ENCODE measurements at regions not wholly inside any gene's neighbourhood (a gene's known extent, or its start where the extent isn't known, plus 50 kb on each side); places are given as distances from the start of the nearest gene placed in this dataset.

DNA sequence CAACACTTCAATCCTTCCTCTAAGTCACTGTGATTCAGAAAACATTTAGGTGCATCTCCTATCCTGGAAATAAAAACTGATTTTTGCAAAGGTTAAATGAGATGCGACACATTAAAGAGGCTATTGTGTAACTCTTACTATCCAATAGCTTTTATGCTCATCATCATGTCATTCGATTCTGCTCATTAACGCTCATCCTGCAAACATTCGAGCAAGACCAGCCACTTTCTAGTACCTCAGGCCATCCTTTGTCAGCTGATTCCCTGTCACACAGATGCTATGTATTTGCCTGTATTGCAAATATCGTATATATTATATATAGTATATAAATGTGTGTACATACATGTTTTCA, 131.6 kb downstream of the TLR5 start:
- H3K79me2 ChIP-seq (ENCODE audit: low read depth), result no peaks in the 10 kb centered on the region
- no peaks in the 10 kb centered on the region for H3K27me3 ChIP-seq (ENCODE audit: insufficient read depth, low read depth)
- H3K9me3 ChIP-seq (ENCODE audit: insufficient read depth, low read depth), result no peaks in the 10 kb centered on the region
- intact Hi-C loops (cut with micrococcal nuclease; ENCODE audit: unreplicated experiment), result no loop called here
- no peak for DNase-seq
- no peak overlapping the region for H3K4me3 ChIP-seq
- POLR2A ChIA-PET (ENCODE audit: unreplicated experiment), result interaction anchor here (0.6 kb wide), 1 partner anchor 64 kb away, joined by 4 read pairs; no protein-coding TSS in a partner anchor
- no peak overlapping the region for H3K4me2 ChIP-seq
- CTCF ChIA-PET, result no interaction called here
- H2AFZ ChIP-seq, result no peak overlapping the region
- H3K36me3 ChIP-seq (ENCODE audit: low read depth), result no peaks in the 10 kb centered on the region
- H3K9me2 ChIP-seq (ENCODE audit: insufficient read depth), result no peaks in the 10 kb centered on the region
- no peaks in the 10 kb centered on the region for H3K4me1 ChIP-seq (replicated peaks; ENCODE audit: insufficient read depth)
- H3F3A ChIP-seq (ENCODE audit: insufficient read depth, low read depth), result no peaks in the 10 kb centered on the region
- BruUV-seq (replicated peaks), result no TSS peak
- TF ChIP-seq, protein P1, sequence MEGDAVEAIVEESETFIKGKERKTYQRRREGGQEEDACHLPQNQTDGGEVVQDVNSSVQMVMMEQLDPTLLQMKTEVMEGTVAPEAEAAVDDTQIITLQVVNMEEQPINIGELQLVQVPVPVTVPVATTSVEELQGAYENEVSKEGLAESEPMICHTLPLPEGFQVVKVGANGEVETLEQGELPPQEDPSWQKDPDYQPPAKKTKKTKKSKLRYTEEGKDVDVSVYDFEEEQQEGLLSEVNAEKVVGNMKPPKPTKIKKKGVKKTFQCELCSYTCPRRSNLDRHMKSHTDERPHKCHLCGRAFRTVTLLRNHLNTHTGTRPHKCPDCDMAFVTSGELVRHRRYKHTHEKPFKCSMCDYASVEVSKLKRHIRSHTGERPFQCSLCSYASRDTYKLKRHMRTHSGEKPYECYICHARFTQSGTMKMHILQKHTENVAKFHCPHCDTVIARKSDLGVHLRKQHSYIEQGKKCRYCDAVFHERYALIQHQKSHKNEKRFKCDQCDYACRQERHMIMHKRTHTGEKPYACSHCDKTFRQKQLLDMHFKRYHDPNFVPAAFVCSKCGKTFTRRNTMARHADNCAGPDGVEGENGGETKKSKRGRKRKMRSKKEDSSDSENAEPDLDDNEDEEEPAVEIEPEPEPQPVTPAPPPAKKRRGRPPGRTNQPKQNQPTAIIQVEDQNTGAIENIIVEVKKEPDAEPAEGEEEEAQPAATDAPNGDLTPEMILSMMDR (conservative IDR thresholded peaks at IDR 0.05), result no peak
- TF ChIP-seq EZH2 (IDR thresholded peaks at IDR 0.05; ENCODE audit: low read depth), result no peak
- no peaks in the 10 kb centered on the region for H4K20me1 ChIP-seq (ENCODE audit: insufficient read depth)
- H3K27ac ChIP-seq, result no peak overlapping the region

DNA sequence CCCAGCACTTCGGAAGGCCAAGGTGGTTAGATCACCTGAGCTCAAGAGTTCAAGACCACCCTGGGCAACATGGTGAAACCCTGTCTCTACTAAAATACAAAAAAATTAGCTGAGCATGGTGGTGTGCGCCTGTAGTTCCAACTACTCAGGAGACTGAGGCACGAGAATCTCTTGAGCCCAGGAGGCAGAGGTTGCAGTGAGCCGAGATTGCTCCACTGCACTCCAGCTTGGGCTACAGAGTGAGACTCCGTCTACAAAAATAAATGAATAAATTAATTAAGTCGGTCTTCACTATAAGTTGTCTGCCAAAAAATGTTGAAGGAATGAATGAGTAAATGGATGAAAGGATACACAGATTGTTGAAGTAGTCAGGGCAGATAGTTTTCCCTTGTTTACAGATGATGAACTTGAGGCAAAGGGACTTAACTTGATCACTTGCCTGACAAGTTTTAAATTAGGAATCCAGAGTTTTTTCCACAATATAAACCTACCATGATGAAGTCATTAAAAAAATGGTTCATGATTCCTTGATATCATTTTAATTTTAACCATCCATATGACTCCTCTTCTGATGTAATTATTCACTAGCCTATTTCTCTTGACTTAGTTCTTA, 130.8 kb downstream of the TLR5 start:
- H3F3A ChIP-seq (ENCODE audit: insufficient read depth, low read depth), result no peaks in the 10 kb centered on the region
- BruUV-seq (replicated peaks), result no TSS peak

DNA sequence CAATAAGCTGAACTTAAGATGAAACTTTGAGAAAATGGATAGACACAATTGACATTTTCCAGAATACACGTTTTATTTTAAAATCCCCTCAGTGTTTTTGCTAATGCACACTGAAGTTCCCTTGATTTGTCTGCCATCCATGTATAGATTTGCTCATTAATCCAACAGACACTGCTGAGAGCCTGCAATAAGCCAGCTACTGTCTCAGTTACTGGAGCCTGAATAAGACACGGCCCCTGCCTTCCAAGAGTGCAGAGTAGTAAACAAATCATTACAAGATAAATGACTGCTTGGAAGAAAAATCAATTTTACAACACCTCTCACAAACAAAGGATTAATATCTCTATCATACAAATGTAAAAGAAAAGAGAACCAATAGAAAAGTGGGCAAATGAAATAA, 130.1 kb downstream of the TLR5 start:
- H3K4me2 ChIP-seq, result no peak overlapping the region
- H3K79me2 ChIP-seq (ENCODE audit: low read depth), result no peaks in the 10 kb centered on the region
- no peaks in the 10 kb centered on the region for H4K20me1 ChIP-seq (ENCODE audit: insufficient read depth)
- H2AFZ ChIP-seq, result no peak overlapping the region
- no peaks in the 10 kb centered on the region for H3F3A ChIP-seq (ENCODE audit: insufficient read depth, low read depth)
- BruUV-seq (replicated peaks), result no TSS peak
- intact Hi-C loops (cut with micrococcal nuclease; ENCODE audit: unreplicated experiment), result no loop called here
- no peaks in the 10 kb centered on the region for H3K9me3 ChIP-seq (ENCODE audit: insufficient read depth, low read depth)
- no peaks in the 10 kb centered on the region for H3K36me3 ChIP-seq (ENCODE audit: low read depth)
- no peak for TF ChIP-seq EZH2 (IDR thresholded peaks at IDR 0.05; ENCODE audit: low read depth)
- TF ChIP-seq, protein P1 (conservative IDR thresholded peaks at IDR 0.05), result no peak
- no peaks in the 10 kb centered on the region for H3K9me2 ChIP-seq (ENCODE audit: insufficient read depth)
- H3K4me3 ChIP-seq, result no peak overlapping the region
- ChIA-PET POLR2A (ENCODE audit: unreplicated experiment) (no interaction called here), CTCF (no interaction called here)
- no peak for DNase-seq
- no peak overlapping the region for H3K27ac ChIP-seq
- H3K27me3 ChIP-seq (ENCODE audit: insufficient read depth, low read depth), result no peaks in the 10 kb centered on the region
- H3K4me1 ChIP-seq (replicated peaks; ENCODE audit: insufficient read depth), result no peaks in the 10 kb centered on the region

More for the DNA sequence above, 130.8 kb downstream of the TLR5 start:
- Histone ChIP-seq H3K4me1 (replicated peaks; ENCODE audit: insufficient read depth) (no peaks in the 10 kb centered on the region), H2AFZ (no peak overlapping the region), H3K27me3 (ENCODE audit: insufficient read depth, low read depth) (no peaks in the 10 kb centered on the region), H3K27ac (no peak overlapping the region), H3K9me2 (ENCODE audit: insufficient read depth) (no peaks in the 10 kb centered on the region), H3K9me3 (ENCODE audit: insufficient read depth, low read depth) (no peaks in the 10 kb centered on the region), H3K4me2 (no peak overlapping the region), H3K79me2 (ENCODE audit: low read depth) (no peaks in the 10 kb centered on the region), H3K4me3 (no peak overlapping the region), H4K20me1 (ENCODE audit: insufficient read depth) (no peaks in the 10 kb centered on the region), H3K36me3 (ENCODE audit: low read depth) (no peaks in the 10 kb centered on the region)
- TF ChIP-seq, protein P1 (conservative IDR thresholded peaks at IDR 0.05), result no peak
- TF ChIP-seq EZH2 (IDR thresholded peaks at IDR 0.05; ENCODE audit: low read depth), result no peak
- DNase-seq, result no peak
- CTCF ChIA-PET, result interaction anchor here (0.6 kb wide), 1 partner anchor 199 kb away, joined by 3 read pairs; no protein-coding TSS in a partner anchor
- POLR2A ChIA-PET (ENCODE audit: unreplicated experiment), result no interaction called here
- intact Hi-C loops (cut with micrococcal nuclease; ENCODE audit: unreplicated experiment), result no loop called here

Data from PC-9 (cell line).